Activated naive CD4-positive, alpha-beta T cell treated with anti-CD3 and anti-CD28 coated beads, Interleukin-2, amount 10 ng/mL, durations not matched to agents 7 days and 5 days (primary cell): ENCODE measurements at regions not wholly inside any gene's neighbourhood (a gene's known extent, or its start where the extent isn't known, plus 50 kb on each side); places are given as distances from the start of the nearest gene placed in this dataset.

Source experiments
- CTCF ChIA-PET: fragments of 350-600 bp; sonication (Branson Sonifier 250); formaldehyde crosslinking; loops from one replicate; lab custom pipeline; 2021; ENCODE audit warnings: antibody characterized with exemption; lab: Charles Lee
- DNase-seq: peaks from one replicate; pipeline ENCODE4 v3.0.0-alpha.2; 2020
- H3K27ac Mint-ChIP-seq: one replicate; pipeline ENCODE4 v1.8.0; 2021; ENCODE audit warnings: mild to moderate bottlenecking, moderate library complexity, mixed read lengths
- H3K27me3 Mint-ChIP-seq: one replicate; pipeline ENCODE4 v1.8.0; 2021; ENCODE audit warnings: mild to moderate bottlenecking, mixed read lengths
- H3K36me3 Mint-ChIP-seq: one replicate; pipeline ENCODE4 v1.8.0; 2021; ENCODE audit warnings: mixed read lengths
- H3K4me1 Mint-ChIP-seq: one replicate; pipeline ENCODE4 v1.8.0; 2021; ENCODE audit warnings: mixed read lengths
- H3K4me3 Mint-ChIP-seq: one replicate; pipeline ENCODE4 v1.8.0; 2021; ENCODE audit warnings: mild to moderate bottlenecking, moderate library complexity, mixed read lengths
- H3K9me3 Mint-ChIP-seq: one replicate; pipeline ENCODE4 v1.8.0; 2021; ENCODE audit warnings: mixed read lengths

GRCh38 chr18:22271030-22271429 lies 101.6 kb downstream of the GATA6 start:
- no peak for DNase-seq
- H3K36me3 Mint-ChIP-seq, result no peaks in the 10 kb centered on the region
- no peak overlapping the region for H3K4me3 Mint-ChIP-seq
- H3K27ac Mint-ChIP-seq, result no peak overlapping the region
- peaks cover 3% of the 10 kb centered on the region for H3K9me3 Mint-ChIP-seq
- no peaks in the 10 kb centered on the region for H3K27me3 Mint-ChIP-seq
- CTCF ChIA-PET, result no interaction called here
- H3K4me1 Mint-ChIP-seq, result no peaks in the 10 kb centered on the region

GRCh38 chr18:22268641-22269128 lies 99.3 kb downstream of the GATA6 start:
- no peak for DNase-seq
- Mint-ChIP-seq H3K9me3 (peaks cover 4% of the 10 kb centered on the region), H3K27ac (no peak overlapping the region), H3K4me3 (no peak overlapping the region), H3K27me3 (no peaks in the 10 kb centered on the region), H3K4me1 (no peaks in the 10 kb centered on the region), H3K36me3 (no peaks in the 10 kb centered on the region)
- CTCF ChIA-PET, result no interaction called here

GRCh38 chr18:22267697-22268096 lies 98.3 kb downstream of the GATA6 start:
- Mint-ChIP-seq H3K36me3 (no peaks in the 10 kb centered on the region), H3K27me3 (no peaks in the 10 kb centered on the region), H3K9me3 (peaks cover 4% of the 10 kb centered on the region), H3K4me1 (no peaks in the 10 kb centered on the region), H3K4me3 (no peak overlapping the region), H3K27ac (no peak overlapping the region)
- DNase-seq, result no peak
- CTCF ChIA-PET, result no interaction called here

GRCh38 chr18:22267225-22267624 lies 97.8 kb downstream of the GATA6 start:
- Mint-ChIP-seq H3K4me3 (no peak overlapping the region), H3K36me3 (no peaks in the 10 kb centered on the region), H3K27ac (no peak overlapping the region), H3K27me3 (no peaks in the 10 kb centered on the region), H3K9me3 (peaks cover 4% of the 10 kb centered on the region), H3K4me1 (no peaks in the 10 kb centered on the region)
- CTCF ChIA-PET, result no interaction called here
- no peak for DNase-seq

- peaks cover 4% of the 10 kb centered on the region for H3K9me3 Mint-ChIP-seq
- H3K27me3 Mint-ChIP-seq, result no peaks in the 10 kb centered on the region
- H3K4me1 Mint-ChIP-seq, result no peaks in the 10 kb centered on the region
- CTCF ChIA-PET, result no interaction called here
- no peak overlapping the region for H3K27ac Mint-ChIP-seq
- H3K36me3 Mint-ChIP-seq, result no peaks in the 10 kb centered on the region
- no peak for DNase-seq
- no peak overlapping the region for H3K4me3 Mint-ChIP-seq
Observed at GRCh38 chr18:22265838-22266237, 96.4 kb downstream of the GATA6 start.

- Mint-ChIP-seq H3K27ac (no peak overlapping the region), H3K4me1 (no peaks in the 10 kb centered on the region), H3K36me3 (no peaks in the 10 kb centered on the region), H3K4me3 (no peak overlapping the region), H3K9me3 (peaks cover 4% of the 10 kb centered on the region), H3K27me3 (no peaks in the 10 kb centered on the region)
- no peak for DNase-seq
- CTCF ChIA-PET, result no interaction called here
Observed at GRCh38 chr18:22260208-22260820, 90.9 kb downstream of the GATA6 start.

- Mint-ChIP-seq H3K27ac (no peak overlapping the region), H3K4me3 (no peak overlapping the region), H3K36me3 (no peaks in the 10 kb centered on the region), H3K27me3 (no peaks in the 10 kb centered on the region), H3K9me3 (no peaks in the 10 kb centered on the region), H3K4me1 (no peaks in the 10 kb centered on the region)
- CTCF ChIA-PET, result no interaction called here
- DNase-seq, result no peak
Observed at GRCh38 chr18:22257022-22257543, 87.7 kb downstream of the GATA6 start.

- DNase-seq, result no peak
- no peak overlapping the region for H3K27ac Mint-ChIP-seq
- no peaks in the 10 kb centered on the region for H3K36me3 Mint-ChIP-seq
- no peaks in the 10 kb centered on the region for H3K4me1 Mint-ChIP-seq
- H3K9me3 Mint-ChIP-seq, result no peaks in the 10 kb centered on the region
- no peaks in the 10 kb centered on the region for H3K27me3 Mint-ChIP-seq
- CTCF ChIA-PET, result no interaction called here
- no peak overlapping the region for H3K4me3 Mint-ChIP-seq
Observed at GRCh38 chr18:22254088-22254487, 84.7 kb downstream of the GATA6 start.

GRCh38 chr18:22253676-22254075 lies 84.3 kb downstream of the GATA6 start:
- Mint-ChIP-seq H3K36me3 (no peaks in the 10 kb centered on the region), H3K27ac (no peak overlapping the region), H3K9me3 (no peaks in the 10 kb centered on the region), H3K4me3 (no peak overlapping the region), H3K27me3 (no peaks in the 10 kb centered on the region), H3K4me1 (no peaks in the 10 kb centered on the region)
- DNase-seq, result no peak
- CTCF ChIA-PET, result no interaction called here

- no peaks in the 10 kb centered on the region for H3K36me3 Mint-ChIP-seq
- H3K27ac Mint-ChIP-seq, result no peak overlapping the region
- CTCF ChIA-PET, result no interaction called here
- no peaks in the 10 kb centered on the region for H3K27me3 Mint-ChIP-seq
- no peaks in the 10 kb centered on the region for H3K4me1 Mint-ChIP-seq
- DNase-seq, result no peak
- no peak overlapping the region for H3K4me3 Mint-ChIP-seq
- no peaks in the 10 kb centered on the region for H3K9me3 Mint-ChIP-seq
Observed at GRCh38 chr18:22253156-22253555, 83.8 kb downstream of the GATA6 start.
